Osteocyte (in vitro differentiated cells): ENCODE measurements at regions not wholly inside any gene's neighbourhood (a gene's known extent, or its start where the extent isn't known, plus 50 kb on each side); places are given as distances from the start of the nearest gene placed in this dataset.

Experiments used
- DNase-seq: peaks from one replicate; pipeline ENCODE4 v3.0.0; 2021; ENCODE audit warnings: mixed read lengths; ENCODE audit not compliant: unreplicated experiment; ENCODE audit errors: extremely low spot score
- H3K27ac Mint-ChIP-seq: one replicate; pipeline ENCODE4 v1.8.0; 2021; ENCODE audit warnings: mild to moderate bottlenecking, mixed read lengths; ENCODE audit not compliant: unreplicated experiment
- H3K27me3 Mint-ChIP-seq: one replicate; pipeline ENCODE4 v1.8.0; 2021; ENCODE audit warnings: mixed read lengths; ENCODE audit not compliant: unreplicated experiment
- H3K36me3 Mint-ChIP-seq: one replicate; pipeline ENCODE4 v1.8.0; 2021; ENCODE audit warnings: mixed read lengths; ENCODE audit not compliant: unreplicated experiment
- H3K4me1 Mint-ChIP-seq: one replicate; pipeline ENCODE4 v1.8.0; 2021; ENCODE audit warnings: mixed read lengths; ENCODE audit not compliant: unreplicated experiment
- H3K4me3 Mint-ChIP-seq: one replicate; pipeline ENCODE4 v1.8.0; 2021; ENCODE audit warnings: mild to moderate bottlenecking, moderate library complexity, mixed read lengths; ENCODE audit not compliant: unreplicated experiment
- H3K9me3 Mint-ChIP-seq: one replicate; pipeline ENCODE4 v1.8.0; 2021; ENCODE audit warnings: mixed read lengths; ENCODE audit not compliant: unreplicated experiment
- TF ChIP-seq, protein P1 (sequence below): fragments of 200-600 bp; sonication (generic); IDR thresholded peaks from 2 replicates; pipeline ENCODE4 v1.5.0; 2021; ENCODE audit warnings: antibody characterized with exemption, mild to moderate bottlenecking, moderate library complexity

DNA sequence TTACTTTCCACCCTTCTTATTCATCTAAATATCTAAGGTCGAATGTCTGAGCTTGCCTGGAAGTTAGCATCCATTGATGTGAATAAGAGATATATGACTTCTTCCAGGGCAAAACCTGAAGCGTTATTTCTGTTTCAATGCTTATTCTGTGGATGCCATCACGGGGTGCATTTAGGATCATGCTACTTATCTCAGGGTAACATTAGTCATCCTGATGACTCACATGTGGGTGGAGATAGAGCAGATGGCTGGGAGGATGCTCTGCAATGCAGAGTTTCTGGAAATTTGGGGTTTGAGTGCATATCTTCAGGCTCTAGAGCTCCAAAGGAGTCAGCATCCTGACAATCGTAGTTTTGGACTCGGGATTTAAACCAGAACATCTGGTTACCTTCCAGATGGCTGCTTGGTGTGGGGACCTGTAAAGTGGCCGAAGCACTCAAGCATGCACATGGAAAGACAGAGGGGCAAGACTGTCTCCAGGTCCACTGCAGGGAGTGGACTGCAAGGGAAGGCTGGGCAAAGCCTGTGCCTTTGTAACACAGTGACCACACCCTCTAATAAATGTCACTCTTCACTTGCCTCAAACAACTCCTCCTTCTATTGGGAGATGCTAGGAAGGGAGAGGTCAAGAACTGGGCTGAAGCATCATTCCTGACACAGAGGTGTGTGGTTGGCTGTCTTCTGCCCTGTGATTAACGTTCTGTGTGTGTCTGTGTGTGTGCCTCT is 175.2 kb upstream of the SALL1 start:
- Mint-ChIP-seq H3K4me3 (no peak overlapping the region), H3K27me3 (no peaks in the 10 kb centered on the region), H3K27ac (no peak overlapping the region), H3K4me1 (no peaks in the 10 kb centered on the region), H3K9me3 (peaks cover 5% of the 10 kb centered on the region), H3K36me3 (no peaks in the 10 kb centered on the region)
- TF ChIP-seq, protein P1, sequence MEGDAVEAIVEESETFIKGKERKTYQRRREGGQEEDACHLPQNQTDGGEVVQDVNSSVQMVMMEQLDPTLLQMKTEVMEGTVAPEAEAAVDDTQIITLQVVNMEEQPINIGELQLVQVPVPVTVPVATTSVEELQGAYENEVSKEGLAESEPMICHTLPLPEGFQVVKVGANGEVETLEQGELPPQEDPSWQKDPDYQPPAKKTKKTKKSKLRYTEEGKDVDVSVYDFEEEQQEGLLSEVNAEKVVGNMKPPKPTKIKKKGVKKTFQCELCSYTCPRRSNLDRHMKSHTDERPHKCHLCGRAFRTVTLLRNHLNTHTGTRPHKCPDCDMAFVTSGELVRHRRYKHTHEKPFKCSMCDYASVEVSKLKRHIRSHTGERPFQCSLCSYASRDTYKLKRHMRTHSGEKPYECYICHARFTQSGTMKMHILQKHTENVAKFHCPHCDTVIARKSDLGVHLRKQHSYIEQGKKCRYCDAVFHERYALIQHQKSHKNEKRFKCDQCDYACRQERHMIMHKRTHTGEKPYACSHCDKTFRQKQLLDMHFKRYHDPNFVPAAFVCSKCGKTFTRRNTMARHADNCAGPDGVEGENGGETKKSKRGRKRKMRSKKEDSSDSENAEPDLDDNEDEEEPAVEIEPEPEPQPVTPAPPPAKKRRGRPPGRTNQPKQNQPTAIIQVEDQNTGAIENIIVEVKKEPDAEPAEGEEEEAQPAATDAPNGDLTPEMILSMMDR: no peak
- no peak for DNase-seq

DNA sequence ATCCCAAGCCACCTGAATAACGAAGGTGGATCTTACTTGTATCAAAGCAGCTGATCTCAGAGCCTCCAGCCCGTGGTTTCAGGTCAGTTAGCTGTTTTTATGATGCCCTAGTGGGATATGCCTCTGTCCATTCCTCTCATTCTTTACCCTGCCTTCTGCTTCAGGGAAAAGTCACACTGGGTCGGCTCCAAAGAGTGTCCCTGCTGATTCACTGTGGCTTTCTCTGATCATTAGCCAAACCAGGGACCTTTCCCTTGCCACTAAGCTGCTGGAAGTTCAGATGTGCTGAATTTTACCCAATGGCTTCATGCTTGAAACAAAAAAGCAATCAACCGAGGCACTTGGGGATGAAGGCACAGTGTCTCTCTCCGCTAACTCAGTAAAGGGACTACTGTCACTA is 170.2 kb upstream of the SALL1 start:
- Mint-ChIP-seq H3K27ac (no peak overlapping the region), H3K9me3 (peaks cover 10% of the 10 kb centered on the region), H3K4me1 (no peaks in the 10 kb centered on the region), H3K27me3 (no peaks in the 10 kb centered on the region), H3K36me3 (no peaks in the 10 kb centered on the region), H3K4me3 (no peak overlapping the region)
- DNase-seq: no peak
- TF ChIP-seq, protein P1: no peak

DNA sequence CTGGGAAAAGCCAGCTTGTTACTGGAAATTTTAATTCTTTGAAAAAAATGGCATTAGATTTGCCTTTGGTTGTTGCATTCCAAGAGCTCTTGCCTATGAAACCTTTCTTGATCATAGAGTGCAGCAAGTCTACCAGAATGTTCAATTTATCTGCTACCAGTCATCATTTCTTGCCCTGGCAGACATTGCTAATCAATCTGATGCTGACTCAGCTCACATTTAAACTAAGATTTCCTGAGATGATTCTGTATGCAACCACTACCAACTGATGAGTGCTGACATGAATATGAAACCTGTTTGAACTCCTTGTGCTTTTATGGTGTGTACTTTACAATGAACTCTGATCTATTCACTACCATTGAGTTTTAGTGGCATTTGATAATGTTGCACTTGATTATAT is 166.5 kb upstream of the SALL1 start:
- Mint-ChIP-seq H3K4me3 (no peak overlapping the region), H3K27ac (no peak overlapping the region), H3K36me3 (no peaks in the 10 kb centered on the region), H3K27me3 (no peaks in the 10 kb centered on the region), H3K4me1 (no peaks in the 10 kb centered on the region), H3K9me3 (peaks cover 20% of the 10 kb centered on the region)
- no peak for DNase-seq
- TF ChIP-seq, protein P1: no peak

DNA sequence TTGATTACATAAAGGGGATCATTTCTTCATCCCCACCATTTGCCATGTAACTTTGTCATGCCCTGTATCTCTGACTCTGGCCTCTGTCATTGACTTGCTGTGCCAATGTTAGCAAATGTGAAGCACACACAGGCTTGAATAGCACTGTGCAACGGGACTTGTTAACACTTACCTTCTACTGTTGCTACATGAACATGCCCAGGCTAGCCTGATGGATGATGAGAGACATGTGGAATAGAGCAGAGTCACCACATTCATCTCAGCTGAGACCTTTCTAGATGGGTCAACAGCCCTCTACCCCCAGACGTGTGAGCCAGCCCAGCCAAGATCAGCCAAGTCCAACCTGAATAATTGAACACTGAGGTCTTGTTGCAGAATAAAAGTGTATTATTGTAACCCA is 162.1 kb upstream of the SALL1 start:
- no peak for DNase-seq
- no peak overlapping the region for H3K27ac Mint-ChIP-seq
- H3K4me1 Mint-ChIP-seq: no peaks in the 10 kb centered on the region
- H3K36me3 Mint-ChIP-seq: no peaks in the 10 kb centered on the region
- no peak overlapping the region for H3K4me3 Mint-ChIP-seq
- no peaks in the 10 kb centered on the region for H3K27me3 Mint-ChIP-seq
- TF ChIP-seq, protein P1: no peak
- peaks cover 28% of the 10 kb centered on the region for H3K9me3 Mint-ChIP-seq

DNA sequence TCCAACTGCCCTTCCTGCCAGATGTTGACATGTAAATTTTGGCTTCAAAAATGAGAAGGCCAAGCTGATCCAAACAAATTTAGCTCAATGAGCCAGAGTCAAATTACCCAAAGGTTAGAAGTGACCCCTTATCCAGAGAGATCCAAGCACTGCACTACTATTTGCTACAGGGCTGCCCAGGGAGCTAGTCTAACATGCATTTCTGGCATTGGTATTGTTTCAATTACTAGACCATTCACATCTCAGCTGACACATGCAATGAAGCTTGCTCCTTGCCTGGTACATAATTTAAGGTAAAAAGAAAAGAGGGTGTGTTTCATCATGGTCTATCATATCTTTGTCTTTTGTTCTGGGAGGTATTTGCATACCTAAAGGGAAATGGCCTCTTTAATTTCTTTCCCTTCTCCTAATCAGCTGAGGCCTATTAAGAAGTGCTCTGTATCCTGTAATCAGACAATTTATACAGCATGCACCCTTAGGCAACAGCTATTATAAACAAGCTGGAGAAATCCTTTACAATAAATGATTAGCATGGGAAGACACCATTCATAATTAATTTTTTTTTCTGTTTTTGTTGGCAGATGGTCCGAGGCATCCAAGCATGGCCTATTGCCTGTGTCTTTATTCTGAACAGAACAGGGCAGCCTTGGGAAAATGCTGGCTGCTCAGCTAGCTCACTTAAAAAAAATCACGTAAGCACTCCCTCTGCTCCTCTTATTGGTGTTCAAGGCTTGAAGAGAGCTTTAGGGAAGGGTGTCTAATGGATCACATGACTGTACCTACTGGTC is 161.5 kb upstream of the SALL1 start:
- TF ChIP-seq, protein P1: no peak
- Mint-ChIP-seq H3K36me3 (no peaks in the 10 kb centered on the region), H3K4me3 (no peak overlapping the region), H3K27ac (no peak overlapping the region), H3K27me3 (no peaks in the 10 kb centered on the region), H3K9me3 (peaks cover 23% of the 10 kb centered on the region), H3K4me1 (no peaks in the 10 kb centered on the region)
- no peak for DNase-seq
